GM18511 (cell line): ENCODE measurements at regions not wholly inside any gene's neighbourhood (a gene's known extent, or its start where the extent isn't known, plus 50 kb on each side); places are given as distances from the start of the nearest gene placed in this dataset.
A peak's percentile ranks its signal among the peaks of the same experiment; 100 is the strongest.

Experiments
- ATAC-seq: cut with Tn5 transposase; IDR thresholded peaks from one replicate; pipeline ENCODE4 v1.9.1; 2021; ENCODE audit warnings: mild to moderate bottlenecking, moderate library complexity; ENCODE audit not compliant: unreplicated experiment

DNA sequence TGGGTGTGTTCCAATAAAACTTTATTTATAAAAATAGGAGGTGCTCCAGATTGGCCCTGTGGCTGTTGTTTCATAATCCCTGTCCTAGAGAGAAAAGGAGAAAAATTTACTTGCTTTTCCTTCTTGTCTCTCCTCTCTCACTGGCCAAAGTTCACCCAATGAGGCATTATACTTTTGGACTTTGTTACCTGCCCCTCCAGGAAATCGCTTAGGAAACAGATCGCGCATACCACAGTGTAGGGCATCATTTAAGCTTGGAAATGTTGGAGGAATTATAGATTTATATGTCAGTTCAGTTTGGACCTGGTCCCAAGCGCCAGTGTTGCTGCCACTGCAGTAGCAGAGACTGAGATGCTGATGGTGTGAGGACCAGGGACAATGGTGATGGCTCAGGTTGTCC is 337.6 kb upstream of the NR3C2 start:
- no peak for ATAC-seq

- no peak for ATAC-seq
Measured at GRCh38 chr4:148778980-148779675, 336.9 kb upstream of the NR3C2 start.

- no peak for ATAC-seq
Measured at GRCh38 chr4:148776941-148777340, 334.7 kb upstream of the NR3C2 start.

DNA sequence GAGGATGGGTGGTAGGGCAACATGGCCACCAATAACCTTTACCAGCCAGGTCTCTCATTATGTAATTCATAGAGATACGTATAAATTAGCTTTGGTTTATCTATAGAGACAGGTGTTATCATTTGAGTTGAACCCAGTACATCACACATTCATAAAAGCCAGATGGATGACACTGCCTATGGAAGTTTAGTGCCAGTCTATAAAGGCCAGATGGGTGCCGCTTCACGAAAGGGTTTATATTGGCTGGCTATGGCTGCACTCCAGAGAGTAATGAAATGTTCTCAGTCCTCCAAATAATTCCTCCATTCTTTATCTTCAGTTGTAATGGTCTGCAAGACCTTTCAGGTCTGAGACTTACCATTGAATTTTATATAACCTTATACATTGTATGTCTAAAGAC is 331.9 kb upstream of the NR3C2 start:
- ATAC-seq: no peak

DNA sequence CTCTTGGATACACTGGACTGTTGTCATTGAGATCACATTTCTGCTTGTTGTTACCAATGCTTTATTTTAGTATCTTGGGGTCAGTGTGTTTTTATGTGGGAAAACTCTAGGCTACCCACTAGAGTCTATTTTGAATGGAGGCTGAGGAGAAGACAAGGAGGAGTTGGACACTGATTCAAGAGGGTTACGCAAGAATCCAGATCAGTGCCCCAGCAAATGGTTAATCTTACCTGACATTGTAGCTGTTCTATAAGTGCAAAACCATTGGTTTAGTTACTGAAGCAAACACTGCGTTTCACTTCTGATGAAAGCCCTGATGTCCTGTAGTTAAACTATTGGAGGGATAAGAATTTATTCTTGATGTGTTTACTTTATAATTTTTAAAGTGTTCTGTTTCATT is 331.1 kb upstream of the NR3C2 start:
- no peak for ATAC-seq

- no peak for ATAC-seq
Measured at GRCh38 chr4:148770848-148771247, 328.6 kb upstream of the NR3C2 start.

DNA sequence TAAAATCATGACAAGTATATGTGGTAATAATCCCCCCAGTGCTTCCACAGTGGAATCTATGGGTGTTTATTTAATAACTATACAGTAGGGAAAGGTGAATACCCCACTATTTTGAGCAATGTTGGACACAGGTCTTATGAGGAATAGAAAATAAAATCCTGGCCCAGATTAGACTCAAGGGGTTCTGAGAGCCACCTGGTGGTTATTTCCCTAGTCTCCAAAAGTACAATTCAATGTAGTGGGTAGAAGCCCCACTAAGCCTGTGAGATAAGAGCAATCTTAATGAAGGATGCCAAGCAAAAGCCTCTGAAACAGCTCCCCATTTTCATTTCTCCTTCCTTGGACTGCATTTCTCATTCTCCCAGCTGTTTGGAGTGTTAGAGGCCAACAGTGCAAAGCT is 328.2 kb upstream of the NR3C2 start:
- ATAC-seq: no peak

DNA sequence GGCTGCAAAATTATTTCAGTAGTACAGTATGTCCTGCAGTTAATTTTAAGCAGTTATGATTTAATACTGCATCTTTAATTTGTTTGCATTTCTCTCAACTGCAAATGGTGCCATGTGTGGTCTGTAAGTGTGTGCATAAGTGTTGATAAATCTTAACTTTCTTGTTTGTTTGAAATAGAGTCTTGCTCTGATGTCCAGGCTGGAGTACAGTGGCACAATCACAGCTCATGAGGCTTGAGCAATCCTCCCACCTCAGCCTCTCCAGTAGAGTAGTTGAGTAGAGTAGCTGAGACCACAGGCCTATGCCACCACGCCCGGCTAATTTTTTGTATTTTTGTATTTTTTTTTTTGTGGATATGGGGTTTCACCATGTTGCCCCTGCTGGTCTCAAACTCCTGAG is 322.5 kb upstream of the NR3C2 start:
- ATAC-seq: no peak

GRCh38 chr4:148757171-148757570 is 315.0 kb upstream of the NR3C2 start:
- no peak for ATAC-seq

- ATAC-seq: no peak
Measured at GRCh38 chr4:148749403-148749802, 307.2 kb upstream of the NR3C2 start.

DNA sequence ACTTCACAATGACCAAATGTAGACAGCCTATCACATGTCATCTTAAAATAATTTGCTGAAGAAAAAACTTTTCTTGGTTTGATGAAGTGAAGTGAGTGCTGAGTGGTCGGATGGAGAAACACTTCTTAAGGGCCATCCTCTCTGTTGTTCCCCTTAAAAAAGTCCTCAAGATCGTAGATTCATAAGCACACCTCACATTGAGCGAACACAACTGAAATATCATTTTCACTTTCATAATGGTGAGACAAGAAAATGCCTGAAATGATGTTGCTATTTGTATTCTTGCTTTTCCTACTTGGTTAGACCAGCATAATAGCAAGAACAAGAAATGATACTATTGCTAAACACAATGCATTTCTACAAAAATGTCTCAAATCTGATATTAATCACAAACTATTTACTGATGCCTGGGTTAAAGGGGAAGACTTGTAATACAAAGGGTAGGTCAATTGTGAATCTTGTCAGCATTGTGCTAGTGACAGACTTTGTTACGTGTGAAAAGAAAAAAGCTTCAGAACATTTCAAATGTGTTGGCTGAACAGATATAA is 305.6 kb upstream of the NR3C2 start:
- ATAC-seq: no peak

DNA sequence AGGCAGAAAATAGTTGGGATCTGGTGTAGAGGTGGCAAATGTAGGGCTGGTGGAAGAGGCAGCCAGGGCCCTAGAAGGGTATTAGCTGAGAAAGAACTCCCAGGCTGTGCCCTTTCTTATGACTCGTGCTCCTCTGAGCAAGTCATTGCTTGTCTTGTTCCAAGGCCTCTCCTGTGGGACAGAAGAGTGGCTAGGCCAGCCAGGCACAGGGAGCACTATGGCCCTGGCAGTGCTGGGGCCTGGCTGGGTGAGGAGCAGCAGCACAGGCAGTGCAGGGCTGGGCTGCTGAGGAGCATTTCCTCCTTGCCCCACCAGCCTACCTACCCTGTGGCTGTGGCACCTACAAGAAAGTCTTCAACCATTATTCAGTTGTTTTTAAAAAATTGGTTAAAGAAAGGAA is 298.5 kb upstream of the NR3C2 start:
- ATAC-seq: no peak

DNA sequence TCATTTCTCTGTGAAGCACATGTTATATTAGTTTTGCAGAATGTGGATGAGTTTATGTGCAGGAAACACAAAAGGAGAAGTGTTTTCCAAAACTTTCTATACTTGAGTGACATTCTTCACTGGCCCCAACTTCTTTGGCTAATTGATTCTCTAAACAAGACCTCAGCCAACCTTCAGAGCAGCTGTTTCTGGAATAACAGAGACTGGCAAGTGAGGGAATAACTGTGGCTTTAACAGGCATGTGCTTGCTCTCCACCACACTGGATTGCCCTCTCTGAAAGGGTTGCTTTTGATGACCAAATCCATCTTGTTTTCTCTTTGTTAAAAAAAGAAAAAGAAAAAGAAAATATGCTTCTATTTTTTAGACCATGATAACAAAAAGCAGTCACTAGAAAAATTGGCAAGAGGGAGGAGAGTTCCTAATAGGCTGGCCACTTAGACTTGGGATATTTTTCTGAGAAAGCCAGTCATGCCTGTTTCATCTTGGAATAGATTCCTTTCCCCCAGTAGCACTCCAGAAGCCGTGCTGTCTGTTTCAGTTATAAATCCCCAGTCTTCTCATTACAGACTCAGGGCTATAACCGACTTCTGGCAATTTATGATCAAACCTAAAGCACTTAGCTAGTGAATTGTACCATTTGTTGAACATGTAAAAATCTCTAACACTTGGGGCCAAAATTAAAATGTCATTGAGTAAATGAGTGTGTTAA is 295.0 kb upstream of the NR3C2 start:
- ATAC-seq: no peak

DNA sequence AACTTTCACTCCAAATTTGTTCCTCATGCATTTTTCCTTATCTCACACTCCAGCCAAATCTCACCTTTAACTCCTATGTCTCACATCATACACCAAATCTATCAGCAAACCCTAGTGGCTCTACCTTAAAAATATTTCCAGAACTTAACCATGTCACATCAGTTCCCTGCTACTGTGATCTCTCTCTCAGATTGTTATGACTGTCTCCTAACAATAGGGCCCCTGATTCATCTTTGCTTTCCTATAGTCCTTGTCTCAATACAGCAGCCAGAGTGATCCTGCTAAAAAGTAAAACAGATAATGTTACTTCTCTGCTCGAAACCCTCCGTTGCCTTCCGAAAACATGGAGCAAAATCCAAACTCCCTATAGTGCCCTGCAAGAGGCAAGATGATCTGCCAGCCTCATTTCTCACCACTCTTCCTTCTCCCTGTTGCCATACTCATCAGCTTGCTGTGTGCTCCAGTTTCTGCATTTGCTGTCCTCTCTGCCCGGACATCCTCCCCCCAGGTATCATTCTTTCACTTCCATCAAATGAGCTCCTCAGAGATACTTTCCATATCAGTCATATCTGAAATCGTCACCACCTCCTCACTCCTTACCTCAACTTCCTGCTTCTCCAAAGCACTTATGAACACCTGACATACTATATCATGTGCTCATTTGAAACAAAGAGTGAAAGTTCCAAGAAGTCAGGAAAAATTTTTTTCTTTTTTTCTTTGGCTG is 293.4 kb upstream of the NR3C2 start:
- peak; percentile 84 for ATAC-seq

GRCh38 chr4:148730766-148731165 is 288.6 kb upstream of the NR3C2 start:
- no peak for ATAC-seq

DNA sequence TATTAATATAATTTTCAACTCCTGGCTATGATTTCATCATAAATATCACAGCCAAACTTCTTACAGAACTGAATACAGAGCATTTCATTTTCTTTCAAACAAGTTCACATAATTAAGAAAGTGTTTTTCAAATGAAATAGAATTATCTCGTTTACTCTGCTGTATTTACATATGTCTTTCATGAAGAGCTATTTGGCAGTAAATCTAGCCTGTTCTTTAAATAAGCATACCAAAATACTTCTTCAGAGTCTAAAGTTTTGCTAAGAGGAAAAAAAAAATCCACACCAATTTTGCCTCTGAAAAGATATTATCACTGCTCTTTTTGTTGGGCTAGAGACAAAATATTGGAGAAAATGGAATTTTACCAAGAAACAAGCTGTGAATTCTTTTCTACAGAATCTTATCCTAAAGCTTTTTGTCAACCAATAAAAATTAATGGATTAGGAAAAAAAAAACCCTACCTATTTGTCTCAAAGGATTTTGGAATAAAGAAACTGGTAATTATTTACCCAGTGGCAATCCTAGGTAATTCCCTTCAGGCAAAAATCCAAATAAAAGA is 287.9 kb upstream of the NR3C2 start:
- no peak for ATAC-seq

GRCh38 chr4:148717988-148718387 is 275.8 kb upstream of the NR3C2 start:
- ATAC-seq: no peak

GRCh38 chr4:148716431-148717052 is 274.3 kb upstream of the NR3C2 start:
- ATAC-seq: no peak

DNA sequence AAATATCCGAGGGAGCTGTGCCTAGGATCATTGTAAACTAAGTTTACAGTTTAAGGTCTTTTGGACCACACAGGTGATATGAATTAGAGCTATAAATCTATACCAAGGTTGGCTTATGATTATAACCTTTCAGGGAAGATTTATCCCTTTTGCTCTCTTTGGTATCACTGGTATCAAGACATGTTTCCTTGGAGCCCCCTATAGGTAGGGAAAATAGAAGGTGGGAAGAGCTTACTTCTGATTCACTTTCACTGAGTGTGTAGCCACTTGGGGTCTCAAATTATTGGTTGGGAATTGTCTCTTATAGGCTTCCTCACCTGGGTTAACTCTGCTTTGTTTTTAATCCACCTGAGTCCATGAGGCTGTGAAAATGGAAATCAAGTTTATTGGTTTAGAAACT is 262.1 kb upstream of the NR3C2 start:
- no peak for ATAC-seq

DNA sequence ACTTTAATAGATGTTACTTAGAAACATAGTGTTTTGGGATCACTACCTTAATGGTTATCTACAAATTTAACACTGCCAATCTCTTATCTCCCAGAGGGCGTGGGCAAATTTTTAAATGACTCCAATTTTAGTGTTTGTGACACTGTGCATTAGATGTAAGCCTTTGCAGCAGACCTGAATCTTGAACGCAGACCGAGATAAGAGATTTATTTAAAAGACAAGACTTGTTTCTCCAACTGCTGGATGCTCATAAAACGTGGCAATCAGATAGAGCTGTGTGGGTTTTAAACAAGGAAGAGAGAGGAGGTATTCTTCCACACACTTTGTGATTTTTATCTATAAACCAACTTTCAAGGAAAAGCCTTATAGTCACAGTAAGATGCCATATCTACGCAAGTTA is 252.5 kb upstream of the NR3C2 start:
- no peak for ATAC-seq
